Cardiac fibroblast (primary cell): ENCODE measurements at regions not wholly inside any gene's neighbourhood (a gene's known extent, or its start where the extent isn't known, plus 50 kb on each side); places are given as distances from the start of the nearest gene placed in this dataset.
"Not testable (repeated sequence)": the region's sequence is repeated elsewhere in the genome, so short reads cannot be mapped to it uniquely, and the experiment has no call there.

Experiments
- DNase-seq, 2 donors: peaks; one replicate each; pipeline versions ENCODE4 v3.0.0 to v3.0.0-alpha.2; 2010; ENCODE audit warnings: low read depth in 2 of 2
- H3K4me3 ChIP-seq, 2 donors: replicated peaks in 1 of 2; 1 replicate in 1 of 2; 2 replicates in 1 of 2; pipeline ENCODE4 v1.5.1; 2011; ENCODE audit warnings: low read depth in 2 of 2, low read length in 2 of 2, mild to moderate bottlenecking in 2 of 2, moderate library complexity in 1 of 2
- CTCF ChIP-seq: IDR thresholded peaks from one replicate; pipeline ENCODE4 v1.5.1; 2011; ENCODE audit warnings: low read depth, mild to moderate bottlenecking, low read length, inconsistent platforms

GRCh38 chr7:106583706-106584690 is 77.0 kb downstream of the CCDC71L start:
- no peak for DNase-seq
- no peak for TF ChIP-seq CTCF
- H3K4me3 ChIP-seq: no peak overlapping the region

DNA sequence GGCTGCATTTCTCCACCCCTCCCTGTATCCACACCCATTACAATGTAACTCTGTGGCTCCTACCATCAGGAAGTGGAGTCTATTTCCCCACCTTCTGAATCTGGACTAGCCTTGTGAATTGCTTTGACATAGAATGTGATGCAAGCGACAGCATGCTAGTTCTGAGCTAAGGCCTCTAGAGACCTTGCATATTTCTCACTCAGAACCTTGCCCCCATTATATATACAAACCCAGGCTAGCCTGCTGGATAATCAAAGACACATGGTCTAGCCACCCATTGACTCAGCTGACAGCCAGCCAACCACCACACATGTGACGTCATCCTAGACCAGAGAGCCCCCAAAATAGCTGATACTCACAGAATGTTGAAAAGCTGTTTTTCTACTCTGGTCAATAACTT is 77.9 kb downstream of the CCDC71L start:
- no peak for TF ChIP-seq CTCF
- H3K4me3 ChIP-seq: no peak overlapping the region
- DNase-seq: peak; percentile 32 to 59

- no peak for DNase-seq
- H3K4me3 ChIP-seq: no peak overlapping the region
- no peak for TF ChIP-seq CTCF
Measured at GRCh38 chr7:106582365-106582764, 78.6 kb downstream of the CCDC71L start.

GRCh38 chr7:106579086-106579485 is 81.9 kb downstream of the CCDC71L start:
- not testable (repeated sequence) for H3K4me3 ChIP-seq, DNase-seq

GRCh38 chr7:106575138-106575823 is 85.7 kb downstream of the CCDC71L start:
- no peak overlapping the region for H3K4me3 ChIP-seq
- no peak for DNase-seq
- no peak for TF ChIP-seq CTCF

DNA sequence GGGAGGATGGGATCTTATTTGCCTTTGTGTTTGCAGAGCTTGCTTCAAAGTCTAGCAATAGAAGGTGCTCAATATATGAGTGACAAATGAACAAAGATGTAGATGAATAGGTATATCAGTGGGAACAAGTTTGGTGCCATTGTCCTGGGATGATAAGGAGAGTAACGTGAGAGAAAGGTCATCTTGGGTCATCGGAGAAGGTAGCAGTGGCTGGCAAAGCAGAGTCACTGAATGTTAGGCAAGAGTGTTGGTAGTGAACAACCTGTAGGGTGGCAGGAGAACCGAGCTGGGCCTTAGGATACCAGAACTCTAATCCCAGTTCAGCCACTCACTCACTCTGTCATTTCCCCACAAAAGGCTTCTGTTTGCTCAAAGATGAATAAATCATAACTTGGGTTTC is 87.2 kb downstream of the CCDC71L start:
- DNase-seq: no peak
- TF ChIP-seq CTCF: no peak
- no peak overlapping the region for H3K4me3 ChIP-seq

GRCh38 chr7:106573125-106573663 is 87.8 kb downstream of the CCDC71L start:
- DNase-seq: no peak
- no peak for TF ChIP-seq CTCF
- no peak overlapping the region for H3K4me3 ChIP-seq
